Spleen (tissue), 11 donors: ENCODE measurements at regions not wholly inside any gene's neighbourhood (a gene's known extent, or its start where the extent isn't known, plus 50 kb on each side); places are given as distances from the start of the nearest gene placed in this dataset.

Experiments
- DNase-seq: peaks from one replicate; pipeline ENCODE4 v3.0.0-alpha.2; 2020
- H3K27ac ChIP-seq, 8 donors: fragments of 200-600 bp; sonication (generic) in 7 of 8; 1 replicate in 4 of 8; 2 replicates in 4 of 8; pipeline versions ENCODE4 v1.5.0 to v1.8.0; 2016 to 2021; ENCODE audit warnings: inconsistent platforms in 4 of 8, mild to moderate bottlenecking in 4 of 8, moderate library complexity in 1 of 8
- H3K27me3 ChIP-seq, 7 donors: fragments of 200-600 bp; sonication (generic) in 6 of 7; replicated peaks in 1 of 7; 1 replicate in 4 of 7; 2 replicates in 3 of 7; pipeline versions ENCODE4 v1.5.0 to v1.8.0; 2016 to 2021; ENCODE audit warnings: inconsistent platforms in 3 of 7, mild to moderate bottlenecking in 1 of 7
- H3K36me3 ChIP-seq, 6 donors: fragments of 200-600 bp; sonication (generic) in 5 of 6; 1 replicate in 4 of 6; 2 replicates in 2 of 6; pipeline versions ENCODE4 v1.5.0 to v1.8.0; 2016 to 2021; ENCODE audit warnings: inconsistent platforms in 2 of 6
- H3K4me1 ChIP-seq, 6 donors: fragments of 200-600 bp; sonication (generic) in 5 of 6; 1 replicate in 3 of 6; 2 replicates in 3 of 6; pipeline versions ENCODE4 v1.5.0 to v1.8.0; 2016 to 2021; ENCODE audit warnings: inconsistent platforms in 3 of 6
- H3K4me3 ChIP-seq, 8 donors: fragments of 200-600 bp; sonication (generic) in 7 of 8; 1 replicate in 4 of 8; 2 replicates in 4 of 8; pipeline versions ENCODE4 v1.5.0 to v1.8.0; 2016 to 2021; ENCODE audit warnings: inconsistent platforms in 4 of 8, mild to moderate bottlenecking in 4 of 8, moderate library complexity in 2 of 8
- H3K9me3 ChIP-seq, 8 donors: fragments of 200-600 bp; sonication (generic) in 7 of 8; 1 replicate in 4 of 8; 2 replicates in 4 of 8; pipeline versions ENCODE4 v1.5.0 to v1.8.0; 2016 to 2021; ENCODE audit warnings: inconsistent platforms in 4 of 8
- POLR2A ChIP-seq, 3 donors: fragments of 450-650 bp; IDR thresholded peaks; one replicate each; pipeline ENCODE4 v1.5.1; 2017; ENCODE audit warnings: antibody characterized with exemption in 3 of 3, mild to moderate bottlenecking in 1 of 3
- POLR2AphosphoS5 ChIP-seq, 3 donors: sonication (generic); formaldehyde crosslinking; IDR thresholded peaks; one replicate each; pipeline ENCODE4 v1.5.1; 2017; ENCODE audit warnings: antibody characterized with exemption in 3 of 3
- WGBS, 5 donors: extraction: QIAGEN DNeasy Blood & Tissue Kit in 3 of 5; methylation state at CpG; one replicate each; pipeline versions ENCODE4 v1.1.5 to v1.1.7; 2013 to 2018; 5-methylcytosine and 5-hydroxymethylcytosine counted together
- intact Hi-C: fragments of 100-400 bp; cut with DNase I; formaldehyde crosslinking; loops from one replicate; pipeline ENCODE4 v1.15.0; 2023; ENCODE audit warnings: low total_unique reads
- TF ChIP-seq, protein P1 (sequence below), 11 experiments: fragments of 200-600 bp in 7 of 11; fragments of 450-650 bp in 4 of 11; sonication (generic) in 4 of 11; IDR thresholded peaks in 8 of 11; conservative IDR thresholded peaks in 3 of 11; 1 replicate in 7 of 11; 2 replicates in 4 of 11; pipeline versions ENCODE4 v1.4.0 to v1.8.0; 2016 to 2021; ENCODE audit warnings: antibody characterized with exemption in 11 of 11, inconsistent platforms in 4 of 11, mild to moderate bottlenecking in 1 of 11
- donor health status: healthy with polysubstance abuse.
- donor health status: DM: no; HTN: no; CAD: no; lungs with moderate emphysema.
- donor health status: DM: no; HTN: no; CAD: no.
- donor health status: Bipolar disorder and iron deficiency.
- donor health status: healthy.
- donor health status: DM: no; HTN: no; CAD: no.
- donor health status: DM: yes; HTN: yes; CAD: no.

DNA sequence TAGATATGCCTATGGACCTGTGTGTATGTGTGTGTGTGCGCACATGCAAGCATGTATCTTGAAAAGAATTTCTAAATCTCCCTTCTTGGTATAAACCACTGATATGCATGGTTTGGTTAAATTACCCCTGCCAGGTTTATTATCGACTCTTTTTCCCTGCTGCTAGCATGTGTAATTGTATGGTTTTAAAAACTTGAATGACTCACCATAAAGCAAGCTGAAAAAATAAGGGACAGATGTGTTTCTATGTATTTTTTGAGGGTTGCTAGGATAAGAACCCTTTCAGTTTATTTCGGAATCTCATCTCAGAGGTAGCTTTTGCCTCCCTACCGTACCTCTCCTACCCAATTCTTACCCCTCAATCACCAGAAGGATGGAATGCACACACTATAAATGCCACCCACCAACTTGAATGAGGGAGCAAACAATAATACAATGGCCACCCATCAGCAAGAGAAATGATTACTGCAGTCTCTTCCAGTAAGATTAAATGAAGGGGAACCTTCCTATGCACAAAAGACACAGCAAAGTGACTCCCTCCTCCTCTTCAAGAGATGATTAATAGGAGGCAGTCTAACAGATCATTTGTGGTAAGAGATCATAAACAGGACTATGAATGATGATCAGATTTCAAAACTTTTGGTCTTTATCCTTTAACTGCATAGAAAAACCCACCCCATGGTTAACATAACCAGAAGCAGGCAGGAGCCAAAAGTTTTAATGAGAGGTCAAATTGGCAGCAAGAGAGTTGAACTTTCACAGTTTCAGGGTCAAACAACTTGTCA lies 357.2 kb downstream of the SATB2 start:
- WGBS, 5 donors: 78 to 86% (median 84%) methylated on average over 4 of the region's 4 CpGs
- Histone ChIP-seq H3K27ac (no peak overlapping the region), H3K4me1 (no peaks in the 10 kb centered on the region), H3K4me3 (no peak overlapping the region), H3K36me3 (no peaks in the 10 kb centered on the region), H3K9me3 (no peaks in the 10 kb centered on the region), H3K27me3 (no peaks in the 10 kb centered on the region)
- no peak for DNase-seq
- TF ChIP-seq, protein P1, sequence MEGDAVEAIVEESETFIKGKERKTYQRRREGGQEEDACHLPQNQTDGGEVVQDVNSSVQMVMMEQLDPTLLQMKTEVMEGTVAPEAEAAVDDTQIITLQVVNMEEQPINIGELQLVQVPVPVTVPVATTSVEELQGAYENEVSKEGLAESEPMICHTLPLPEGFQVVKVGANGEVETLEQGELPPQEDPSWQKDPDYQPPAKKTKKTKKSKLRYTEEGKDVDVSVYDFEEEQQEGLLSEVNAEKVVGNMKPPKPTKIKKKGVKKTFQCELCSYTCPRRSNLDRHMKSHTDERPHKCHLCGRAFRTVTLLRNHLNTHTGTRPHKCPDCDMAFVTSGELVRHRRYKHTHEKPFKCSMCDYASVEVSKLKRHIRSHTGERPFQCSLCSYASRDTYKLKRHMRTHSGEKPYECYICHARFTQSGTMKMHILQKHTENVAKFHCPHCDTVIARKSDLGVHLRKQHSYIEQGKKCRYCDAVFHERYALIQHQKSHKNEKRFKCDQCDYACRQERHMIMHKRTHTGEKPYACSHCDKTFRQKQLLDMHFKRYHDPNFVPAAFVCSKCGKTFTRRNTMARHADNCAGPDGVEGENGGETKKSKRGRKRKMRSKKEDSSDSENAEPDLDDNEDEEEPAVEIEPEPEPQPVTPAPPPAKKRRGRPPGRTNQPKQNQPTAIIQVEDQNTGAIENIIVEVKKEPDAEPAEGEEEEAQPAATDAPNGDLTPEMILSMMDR (IDR thresholded peaks at IDR 0.05 in 8 of 11, conservative IDR thresholded peaks at IDR 0.05 in 3 of 11): no peak
- TF ChIP-seq POLR2A (IDR thresholded peaks at IDR 0.05): no peak
- intact Hi-C loops: no loop called here

DNA sequence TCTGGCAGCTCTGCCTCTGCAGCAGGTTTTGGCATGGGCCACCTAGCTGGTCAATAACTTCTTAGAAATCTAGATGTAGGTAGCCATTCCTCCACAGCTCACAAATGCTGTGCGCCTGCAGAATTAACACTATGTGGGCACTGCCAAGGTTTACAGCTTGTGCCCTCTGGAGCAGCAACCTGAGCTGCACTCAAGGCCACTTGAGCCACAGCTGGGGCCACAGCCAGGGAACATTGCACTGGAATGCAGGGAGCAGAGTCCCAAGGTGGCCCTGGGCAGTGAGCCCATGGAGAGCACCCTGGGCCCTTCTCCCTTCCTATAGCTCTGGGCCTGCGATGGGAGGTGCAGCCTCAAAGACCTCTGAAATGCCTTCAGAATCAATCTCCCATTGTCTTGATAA lies 365.3 kb downstream of the SATB2 start:
- WGBS, 5 donors: 76 to 94% (median 91%) methylated on average over 2 of the region's 2 CpGs
- Histone ChIP-seq H3K36me3 (no peaks in the 10 kb centered on the region), H3K4me3 (no peak overlapping the region), H3K27ac (no peak overlapping the region), H3K27me3 (no peaks in the 10 kb centered on the region), H3K9me3 (no peaks in the 10 kb centered on the region), H3K4me1 (no peaks in the 10 kb centered on the region)
- TF ChIP-seq, protein P1 (IDR thresholded peaks at IDR 0.05 in 8 of 11, conservative IDR thresholded peaks at IDR 0.05 in 3 of 11): no peak
- TF ChIP-seq POLR2AphosphoS5 (IDR thresholded peaks at IDR 0.05) (no peak), POLR2A (IDR thresholded peaks at IDR 0.05) (no peak)
- DNase-seq: no peak
- intact Hi-C loops: no loop called here

DNA sequence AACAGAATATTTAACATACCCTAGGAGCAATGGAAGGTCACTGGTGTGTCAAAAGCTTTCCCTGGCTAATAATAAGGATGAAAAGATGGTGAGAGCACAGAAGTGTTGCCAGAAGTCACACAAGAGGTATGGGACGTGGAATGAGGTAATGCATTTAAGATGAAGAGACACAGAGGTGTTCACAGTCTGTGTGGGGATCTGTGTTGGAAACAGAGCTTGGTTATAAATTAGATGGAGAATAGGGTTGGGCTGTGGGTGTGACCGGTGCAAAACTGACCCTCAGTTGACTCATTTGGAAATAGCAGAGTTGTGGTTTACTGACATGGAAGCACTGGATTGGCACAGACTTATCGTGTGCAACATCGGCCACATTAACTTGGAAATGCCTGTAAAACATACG lies 372.5 kb downstream of the SATB2 start:
- TF ChIP-seq POLR2AphosphoS5 (IDR thresholded peaks at IDR 0.05) (no peak), POLR2A (IDR thresholded peaks at IDR 0.05) (no peak)
- TF ChIP-seq, protein P1 (IDR thresholded peaks at IDR 0.05 in 8 of 11, conservative IDR thresholded peaks at IDR 0.05 in 3 of 11): no peak
- WGBS, 5 donors: 79 to 90% (median 87%) methylated on average over 5 of the region's 5 CpGs
- Histone ChIP-seq H3K36me3 (no peaks in the 10 kb centered on the region), H3K4me3 (no peak overlapping the region), H3K27ac (no peak overlapping the region), H3K4me1 (no peaks in the 10 kb centered on the region), H3K27me3 (no peaks in the 10 kb centered on the region), H3K9me3 (no peaks in the 10 kb centered on the region)
- no peak for DNase-seq
- intact Hi-C loops: no loop called here

DNA sequence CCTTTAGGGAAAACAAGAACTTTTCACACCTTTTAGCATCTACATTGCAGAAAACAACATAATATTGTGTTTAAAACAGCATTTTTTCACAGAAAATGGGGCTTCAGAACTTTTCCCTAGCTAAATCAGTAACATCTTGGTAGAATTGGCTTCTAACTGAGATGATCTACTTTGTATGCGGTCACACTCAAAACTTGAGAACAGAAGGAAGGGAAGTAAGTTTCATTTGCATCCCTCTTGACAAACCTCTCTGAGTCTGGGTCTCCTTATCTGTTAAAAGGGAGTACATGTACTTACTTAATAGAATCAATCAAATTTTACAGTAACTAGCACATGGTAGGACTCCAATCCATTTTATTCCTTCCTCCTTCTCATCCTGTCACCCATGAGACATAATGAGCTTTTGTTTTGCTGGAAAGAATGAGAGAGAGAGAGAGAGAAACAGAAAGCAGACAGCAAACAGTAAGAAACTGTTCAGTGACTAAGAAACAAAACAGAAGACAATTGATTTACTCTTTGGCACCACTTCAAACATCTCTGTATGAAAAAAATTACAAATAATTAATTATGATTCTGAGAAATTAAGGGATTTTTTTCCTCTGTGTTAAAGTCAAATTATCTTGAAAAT lies 387.3 kb downstream of the SATB2 start:
- H3K4me3 ChIP-seq: no peak overlapping the region
- no peaks in the 10 kb centered on the region for H3K36me3 ChIP-seq
- no peak overlapping the region for H3K27ac ChIP-seq
- no peaks in the 10 kb centered on the region for H3K27me3 ChIP-seq
- peaks cover 0 to 9% (median 0%) of the 10 kb centered on the region in 8 donors for H3K9me3 ChIP-seq
- intact Hi-C loops: no loop called here
- TF ChIP-seq, protein P1 (IDR thresholded peaks at IDR 0.05 in 8 of 11, conservative IDR thresholded peaks at IDR 0.05 in 3 of 11): no peak
- TF ChIP-seq POLR2AphosphoS5 (IDR thresholded peaks at IDR 0.05) (no peak), POLR2A (IDR thresholded peaks at IDR 0.05) (no peak)
- no peaks in the 10 kb centered on the region for H3K4me1 ChIP-seq
- WGBS, 5 donors: 85 to 97% (median 92%) methylated on average over 1 of the region's 1 CpG
- DNase-seq: no peak
